HG03460 (cell line): ENCODE measurements at regions not wholly inside any gene's neighbourhood (a gene's known extent, or its start where the extent isn't known, plus 50 kb on each side); places are given as distances from the start of the nearest gene placed in this dataset.
"Not testable (repeated sequence)": the region's sequence is repeated elsewhere in the genome, so short reads cannot be mapped to it uniquely, and the experiment has no call there.

Experiments
- ATAC-seq: cut with Tn5 transposase; IDR thresholded peaks from one replicate; pipeline ENCODE4 v1.9.1; 2021; ENCODE audit not compliant: unreplicated experiment

DNA sequence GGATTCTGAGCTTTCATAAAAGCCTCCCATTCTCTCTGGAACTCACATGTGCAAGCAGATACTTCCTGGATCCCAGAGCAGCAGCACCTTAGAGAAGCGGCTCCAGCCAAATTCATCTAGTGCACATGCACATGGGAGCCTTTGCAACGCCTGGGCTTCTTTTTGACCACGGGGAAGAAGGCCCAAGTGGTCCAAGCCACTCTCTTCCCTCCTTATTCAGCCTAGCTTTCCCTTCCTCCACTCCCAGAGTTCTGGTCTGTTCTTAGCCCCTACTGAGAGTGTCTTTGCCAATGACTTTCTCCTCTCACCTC is 118.7 kb downstream of the ZNF365 start:
- ATAC-seq, result no peak

DNA sequence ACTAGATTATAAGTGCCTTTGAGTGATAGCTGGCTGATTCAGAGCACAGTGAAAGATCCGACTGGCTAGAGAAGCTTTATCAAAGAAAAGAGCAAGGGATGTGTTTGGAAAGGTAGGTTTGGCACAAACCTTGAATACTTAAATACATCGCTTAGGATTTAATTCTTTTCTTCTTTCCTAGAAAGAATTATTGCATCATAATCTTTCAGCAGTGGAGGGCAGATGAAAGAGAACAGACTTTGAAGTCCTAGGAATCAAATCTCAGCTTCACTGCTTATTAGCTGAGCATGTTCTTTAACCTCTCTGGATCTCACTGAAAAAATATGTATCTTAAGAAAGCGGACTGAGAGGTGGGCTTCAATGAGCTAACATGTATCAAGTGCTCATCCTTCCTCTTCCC is 122.8 kb downstream of the ZNF365 start:
- ATAC-seq, result no peak

DNA sequence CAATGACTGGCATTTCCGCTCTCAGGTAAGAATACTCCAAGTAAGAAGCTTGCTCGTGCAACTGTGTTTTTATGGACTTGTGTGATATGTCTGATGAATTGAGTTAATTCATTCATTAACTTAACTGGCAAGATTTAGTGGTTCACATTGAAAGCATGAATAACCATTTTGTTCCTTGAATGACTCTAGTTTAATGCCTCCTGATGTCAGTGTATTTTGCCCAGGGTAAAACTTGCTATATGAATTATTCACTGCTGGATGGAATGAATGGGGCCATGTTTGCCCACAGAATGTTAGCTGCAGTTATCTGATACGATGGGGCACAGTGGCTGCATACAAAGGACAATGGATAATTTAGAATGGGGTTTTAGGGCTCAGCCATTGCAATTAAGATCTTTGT is 124.1 kb downstream of the ZNF365 start:
- no peak for ATAC-seq

DNA sequence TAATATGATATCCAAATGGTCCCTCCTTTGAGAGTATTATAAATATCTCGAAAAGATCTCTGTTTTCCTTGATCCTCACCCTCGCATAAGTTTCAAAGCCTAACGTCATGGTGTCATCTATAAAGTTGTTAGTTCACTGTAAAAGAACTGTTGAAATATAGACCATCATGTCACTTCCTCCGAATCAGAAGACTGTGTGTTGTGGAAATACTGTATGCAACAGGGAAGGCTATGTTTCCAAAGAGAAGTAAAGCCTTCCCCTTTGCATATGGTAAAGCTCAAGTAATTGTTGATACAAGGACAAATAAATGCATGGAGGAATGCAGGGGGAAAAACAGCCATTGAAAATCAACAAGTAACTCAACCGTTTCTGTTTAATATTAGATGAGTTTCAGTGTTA is 125.9 kb downstream of the ZNF365 start:
- ATAC-seq, result not testable (repeated sequence)

DNA sequence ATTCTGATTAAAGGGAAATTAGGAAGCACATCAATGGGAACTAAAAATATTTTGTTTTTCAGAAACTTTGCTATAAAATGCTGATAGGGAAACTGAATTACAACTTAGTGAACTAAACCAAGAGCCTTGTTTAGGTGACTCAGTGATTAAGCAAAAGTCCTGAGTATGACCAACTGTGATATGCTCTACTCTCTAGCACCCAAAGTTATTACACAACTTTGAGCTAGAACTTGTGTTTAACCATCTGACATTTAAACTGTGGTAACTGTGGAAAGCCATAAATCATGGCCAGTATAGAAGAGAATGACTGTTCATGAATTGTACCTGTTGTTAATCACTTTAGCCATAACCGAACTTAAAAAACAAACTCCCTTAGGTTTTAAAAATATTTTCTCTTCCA is 127.4 kb downstream of the ZNF365 start:
- no peak for ATAC-seq

DNA sequence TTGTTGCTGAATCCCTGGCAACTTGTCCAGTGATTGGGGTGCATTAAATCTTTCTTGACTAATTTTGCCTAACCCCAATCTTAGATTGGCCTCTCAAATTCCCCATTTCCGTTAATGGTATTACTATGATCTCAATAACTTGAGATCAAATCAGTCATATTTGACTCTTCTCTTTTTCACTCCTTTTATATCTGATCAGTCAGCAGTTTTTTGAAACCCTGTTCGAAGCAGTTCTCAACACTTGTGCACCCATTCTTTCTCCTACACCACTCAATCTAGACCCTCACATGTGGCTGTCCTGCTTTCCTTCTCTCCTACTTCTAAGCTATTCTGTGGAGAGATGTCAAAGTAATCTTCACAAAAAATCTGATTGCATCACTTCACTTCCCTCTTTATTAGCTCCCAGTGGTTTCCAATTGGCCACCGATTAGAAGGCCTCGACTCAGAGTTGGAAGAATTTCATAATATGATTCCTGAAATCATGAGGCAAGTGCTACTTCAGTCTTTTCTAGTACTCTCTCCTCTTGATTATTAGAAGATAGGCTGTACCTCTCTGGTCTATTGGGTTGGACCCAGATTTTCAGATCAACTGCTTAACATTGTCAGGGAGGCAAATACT is 128.9 kb downstream of the ZNF365 start:
- ATAC-seq, result no peak

DNA sequence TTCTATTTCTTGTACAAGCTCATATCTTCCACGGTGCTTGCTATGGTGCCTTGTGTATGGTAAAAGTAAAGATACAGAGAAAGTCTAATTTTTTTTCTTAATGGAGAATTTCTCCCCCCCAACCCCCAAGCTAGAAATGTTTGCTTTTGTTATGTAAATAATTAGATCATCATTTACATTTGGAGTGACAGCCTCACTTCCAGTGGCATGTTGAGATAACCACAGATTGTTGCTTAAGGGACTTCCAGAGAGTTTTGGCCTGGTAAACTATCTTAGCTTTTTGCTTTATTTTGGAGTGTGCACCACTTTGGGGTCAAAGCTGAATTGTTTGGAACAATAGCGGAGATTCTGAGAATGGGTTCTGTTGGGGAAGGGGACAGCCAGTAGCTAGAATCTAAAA is 129.7 kb downstream of the ZNF365 start:
- ATAC-seq, result no peak

DNA sequence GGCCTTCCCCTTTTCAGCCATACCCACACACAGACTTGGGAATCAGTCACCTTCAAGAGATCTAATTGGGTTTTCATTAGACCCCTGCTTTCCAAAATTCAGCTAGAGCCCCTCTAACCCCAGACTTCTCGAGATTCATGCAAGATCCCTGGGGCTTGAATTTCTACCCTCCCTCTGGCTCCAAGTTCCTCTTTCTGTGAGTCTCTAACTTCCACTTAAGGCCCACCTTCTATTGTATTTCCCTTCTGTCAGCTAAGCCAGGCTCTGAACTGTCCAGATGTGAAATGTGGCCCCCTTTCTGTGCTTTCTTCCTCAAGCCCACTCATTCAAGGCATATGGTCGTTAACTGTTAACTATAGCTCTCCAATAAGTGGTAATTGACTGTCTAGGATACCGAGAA is 132.2 kb downstream of the ZNF365 start:
- no peak for ATAC-seq

DNA sequence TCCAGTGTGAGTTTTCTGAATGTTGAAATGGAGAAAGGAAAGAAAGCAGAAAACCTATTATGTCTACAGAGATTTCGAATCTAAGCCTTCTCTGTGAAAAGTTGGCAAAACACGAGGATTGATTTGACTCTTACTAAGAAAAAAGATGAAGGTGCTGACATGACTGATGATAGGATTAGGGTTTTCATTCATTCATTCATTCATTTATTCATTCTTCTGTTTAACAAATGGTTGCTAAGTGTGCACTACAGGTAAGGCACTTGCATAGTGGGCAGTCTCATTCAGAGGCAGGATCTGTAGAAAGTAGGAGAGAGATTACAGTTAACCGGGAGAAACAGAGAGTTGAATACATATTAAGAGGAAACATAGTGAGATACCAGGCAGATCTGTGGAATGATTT is 137.1 kb downstream of the ZNF365 start:
- peak; percentile 28 for ATAC-seq

DNA sequence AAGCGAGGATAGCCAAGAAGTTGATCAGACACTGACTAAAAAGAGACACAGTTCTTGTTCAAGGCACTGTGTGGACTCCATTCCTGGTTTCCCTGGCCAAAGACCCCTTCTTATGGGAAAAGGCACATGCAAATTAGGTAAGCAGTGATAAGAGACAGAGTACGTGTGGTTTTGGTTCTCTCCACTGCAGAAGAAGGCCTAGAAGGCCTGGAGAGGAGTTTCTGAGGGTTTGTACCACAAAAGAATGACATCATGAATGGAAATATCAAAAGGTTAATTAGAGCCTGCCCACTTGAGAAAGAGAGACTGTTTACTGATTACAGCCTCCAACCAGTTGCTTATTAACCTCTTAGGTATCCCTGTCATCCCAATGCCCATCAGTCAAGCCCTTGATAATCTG is 137.5 kb downstream of the ZNF365 start:
- peak; percentile 97 for ATAC-seq

DNA sequence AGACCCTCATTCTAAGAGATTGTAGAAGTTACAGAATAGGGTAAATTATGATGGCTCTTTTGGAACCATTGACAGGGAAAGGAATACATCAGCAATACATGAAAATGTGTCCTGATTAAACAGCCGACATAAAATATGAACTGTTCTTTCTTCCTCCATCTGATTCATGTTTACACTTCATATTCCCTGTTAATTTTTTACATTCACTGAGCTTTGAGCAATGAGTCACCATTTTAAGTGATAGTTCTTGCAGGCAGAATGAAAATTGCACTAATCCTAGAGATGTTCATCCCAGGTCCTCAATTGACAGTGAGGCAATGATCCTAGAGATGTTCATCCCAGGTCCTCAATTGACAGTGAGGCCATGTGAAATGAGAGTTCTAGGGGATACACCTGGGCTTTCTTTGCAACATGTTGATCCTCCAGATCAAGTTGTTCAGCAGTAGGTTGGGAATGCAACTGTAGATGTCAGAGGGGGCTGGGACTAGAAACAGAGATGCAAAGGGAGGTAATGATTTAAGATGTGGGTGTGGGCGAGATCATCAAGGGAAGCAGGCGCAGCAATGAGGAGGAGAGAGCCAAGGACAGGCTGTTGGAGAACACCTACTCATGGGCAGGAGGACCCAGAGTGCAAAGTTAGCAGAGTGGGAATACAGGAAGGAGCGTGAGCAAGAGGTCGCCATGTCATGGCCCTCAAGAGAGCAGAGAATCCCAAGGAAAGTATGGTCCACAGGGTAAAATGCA is 138.7 kb downstream of the ZNF365 start:
- ATAC-seq, result no peak

DNA sequence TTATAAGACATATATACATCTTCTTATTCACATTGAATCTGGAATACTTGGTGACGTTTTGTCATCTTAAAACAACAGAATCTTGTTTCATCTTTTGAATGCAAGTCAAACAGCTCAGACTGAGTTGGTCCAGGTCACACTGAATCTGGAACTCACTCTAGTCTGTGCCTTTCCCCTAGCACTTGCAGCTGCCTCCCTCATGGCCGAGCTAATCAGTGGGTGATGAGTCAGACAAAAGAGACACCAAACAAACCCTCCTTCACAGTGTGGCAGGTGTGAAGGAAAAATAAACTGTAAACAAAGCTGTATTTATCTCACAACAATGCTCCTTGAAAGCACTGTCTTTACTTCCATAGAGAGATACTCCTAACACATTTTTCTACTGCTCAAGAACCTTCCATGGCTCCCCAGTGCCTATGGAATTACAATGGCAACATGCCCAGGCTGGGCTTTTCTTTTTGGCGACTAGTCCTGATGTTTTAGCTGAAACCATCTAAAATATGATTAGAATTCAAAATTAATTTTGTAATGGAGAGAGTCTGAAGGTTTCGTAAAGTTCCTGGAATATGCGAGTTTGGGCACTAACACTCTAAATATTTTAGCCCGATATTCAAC is 140.0 kb downstream of the ZNF365 start:
- ATAC-seq, result no peak

DNA sequence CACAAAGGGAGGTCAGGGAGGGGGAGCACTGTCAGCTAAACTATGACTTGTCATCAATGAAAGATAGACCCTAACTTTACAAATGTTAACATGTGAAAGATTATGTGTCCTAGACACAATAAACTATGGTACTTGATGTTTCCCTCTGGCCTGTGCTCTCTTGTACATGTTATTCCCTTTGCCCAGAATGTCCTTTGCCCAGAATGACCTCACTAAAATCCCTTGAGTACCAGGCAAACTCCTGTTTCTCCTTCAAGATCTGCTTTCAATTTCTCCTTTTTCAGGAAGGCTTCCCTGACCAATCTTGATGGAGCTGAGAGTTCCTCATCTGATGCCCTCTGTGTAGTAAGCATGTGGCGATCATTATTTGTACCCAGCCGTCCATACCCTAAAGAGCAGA is 143.1 kb downstream of the ZNF365 start:
- no peak for ATAC-seq

DNA sequence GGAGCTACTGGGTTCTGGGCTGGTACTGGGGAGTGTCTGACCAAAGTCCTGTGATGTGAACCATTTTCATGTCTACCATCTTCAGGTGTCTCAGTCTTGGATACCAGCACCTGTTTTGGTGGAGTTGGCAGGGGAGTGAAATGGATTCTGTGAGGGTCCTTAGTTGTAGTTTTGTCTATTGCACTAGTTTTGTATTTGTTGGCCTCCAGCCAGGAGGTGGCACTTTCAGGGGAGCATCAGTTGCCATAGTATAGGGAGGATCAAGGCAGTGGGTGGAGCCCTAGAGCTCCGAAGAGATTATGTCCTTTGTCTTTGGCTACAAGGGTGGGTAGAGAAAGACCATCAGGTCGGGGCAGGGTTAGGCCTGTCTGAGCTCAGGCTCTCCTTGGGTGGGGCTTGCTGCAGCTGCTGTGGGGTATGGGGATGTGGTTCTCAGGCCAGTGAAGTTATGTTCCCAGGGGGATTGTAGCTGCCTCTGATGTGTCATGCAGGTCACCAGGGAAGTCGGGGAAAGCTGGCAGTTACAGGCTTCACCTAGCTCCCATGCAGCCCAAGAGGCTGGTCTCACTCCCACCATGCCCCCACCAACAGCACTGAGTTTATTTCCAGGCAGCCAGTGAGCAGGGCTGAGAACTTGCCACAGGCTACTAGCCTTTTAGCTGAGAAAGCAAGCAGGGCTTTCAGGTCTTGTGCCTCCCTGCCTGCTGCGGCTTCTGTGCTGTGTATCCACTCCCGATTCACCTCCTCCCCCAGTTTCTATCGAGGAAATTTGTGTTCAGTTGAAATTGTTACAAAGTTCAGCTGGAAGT is 153.1 kb downstream of the ZNF365 start:
- peak; percentile 60 for ATAC-seq

DNA sequence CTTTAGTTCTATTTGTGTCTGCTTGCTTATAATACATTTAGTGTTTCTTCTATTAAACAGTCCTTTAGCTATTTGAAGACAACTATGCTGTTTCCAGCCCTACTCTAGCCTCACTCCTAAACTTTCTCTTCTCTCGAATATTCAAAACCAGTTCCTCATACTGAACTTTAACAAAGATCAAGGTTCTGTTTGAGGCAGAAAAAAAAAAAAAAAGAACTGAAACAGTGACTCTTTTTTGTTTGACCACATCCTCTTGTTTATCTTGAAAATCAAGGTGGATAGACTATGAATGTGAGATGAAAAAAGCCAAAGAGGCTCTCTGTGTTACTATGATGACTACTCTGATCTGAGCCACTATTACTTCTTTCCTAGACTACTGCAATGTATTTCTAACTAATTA is 154.3 kb downstream of the ZNF365 start:
- peak; percentile 82 for ATAC-seq

DNA sequence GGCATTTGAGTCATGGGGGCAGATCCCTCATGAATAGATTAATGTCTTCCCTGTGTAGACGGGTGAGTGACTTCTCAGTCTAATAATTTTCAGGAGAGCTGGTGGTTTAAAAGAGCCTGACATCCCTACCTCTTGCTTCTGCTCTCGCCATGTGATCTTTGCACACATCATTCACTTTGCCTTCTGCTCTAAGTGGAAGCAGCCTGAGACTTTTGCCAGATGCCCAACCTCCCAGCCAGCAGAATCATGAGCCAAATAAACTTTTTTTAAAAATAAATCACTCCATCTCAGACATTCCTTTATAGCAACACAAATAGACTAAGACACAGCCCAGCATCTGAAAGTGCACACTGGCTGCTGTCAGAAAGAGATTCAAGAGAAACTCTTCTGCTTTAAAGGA is 155.2 kb downstream of the ZNF365 start:
- no peak for ATAC-seq

DNA sequence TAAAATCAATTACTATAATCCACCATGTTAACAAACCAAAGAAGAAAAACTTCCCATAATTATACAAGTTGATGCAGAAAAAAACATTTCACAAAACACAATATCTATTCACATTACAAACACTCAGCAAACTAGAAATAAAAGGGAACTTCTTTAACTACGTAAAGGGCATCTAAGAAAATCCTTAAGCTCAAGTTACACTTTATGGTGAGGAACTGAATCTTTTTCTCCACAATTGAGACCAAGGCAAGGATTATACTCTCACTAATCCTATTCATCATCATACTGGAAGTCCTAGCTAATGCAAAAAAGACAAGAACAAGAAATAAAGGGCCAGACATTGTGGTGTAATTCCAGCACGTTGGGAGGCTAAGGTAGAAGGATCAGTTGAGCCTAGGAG is 159.9 kb downstream of the ZNF365 start:
- no peak for ATAC-seq

DNA sequence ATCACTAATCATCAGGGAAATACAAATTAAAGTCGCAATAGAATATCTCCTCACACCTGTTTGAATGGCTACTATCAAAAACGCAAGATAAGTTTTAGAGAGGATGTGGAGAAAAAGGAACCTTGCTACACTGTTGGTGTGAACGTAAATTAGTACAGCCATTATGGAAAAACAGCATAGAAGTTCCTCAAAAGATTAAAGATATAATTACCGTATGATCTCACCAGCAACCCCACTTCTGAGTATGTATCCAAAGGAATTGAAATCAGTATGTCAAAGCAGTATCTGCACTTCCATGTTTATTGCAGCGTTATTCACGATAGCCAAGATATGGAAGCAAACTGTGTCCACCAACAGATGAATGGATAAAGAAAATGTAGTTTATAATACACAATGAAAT is 164.4 kb downstream of the ZNF365 start:
- no peak for ATAC-seq

DNA sequence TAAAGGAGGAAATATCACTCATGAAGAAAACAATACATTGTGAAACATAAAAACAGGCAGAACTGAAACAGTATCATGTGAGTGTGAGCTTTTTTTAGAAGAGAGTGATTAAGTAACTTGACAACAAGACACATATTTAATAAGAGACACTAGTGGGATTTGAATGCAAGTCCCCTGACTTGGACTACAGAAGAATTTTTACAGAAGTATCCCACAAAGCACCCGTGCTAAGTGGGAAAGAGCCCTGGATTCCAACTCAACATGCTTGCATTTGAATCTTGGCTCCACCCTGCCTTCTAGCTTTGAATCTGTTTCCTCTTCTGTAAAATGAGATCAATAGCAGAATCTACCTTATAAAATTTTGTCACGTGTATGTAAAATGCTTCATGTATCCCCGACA is 166.2 kb downstream of the ZNF365 start:
- peak; percentile 62 for ATAC-seq

DNA sequence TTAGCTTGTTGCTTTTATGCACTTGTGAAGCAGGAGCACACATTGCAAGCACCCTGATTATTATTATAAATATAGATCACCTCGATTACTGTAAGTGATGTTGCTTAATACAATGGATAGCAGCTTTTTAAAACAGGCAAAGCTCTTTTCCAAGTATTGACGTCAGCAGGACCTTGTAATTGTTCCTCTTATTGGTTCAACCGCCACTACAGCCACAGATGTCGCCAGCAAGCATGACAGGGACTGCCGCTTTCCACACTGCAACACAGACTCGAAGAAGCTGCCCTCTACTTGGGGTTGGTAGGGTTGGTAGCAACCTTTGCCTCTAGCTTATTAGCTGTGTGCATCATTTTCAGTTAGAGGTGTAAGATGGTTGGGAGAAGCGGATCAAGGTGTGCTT is 167.6 kb downstream of the ZNF365 start:
- ATAC-seq, result no peak

DNA sequence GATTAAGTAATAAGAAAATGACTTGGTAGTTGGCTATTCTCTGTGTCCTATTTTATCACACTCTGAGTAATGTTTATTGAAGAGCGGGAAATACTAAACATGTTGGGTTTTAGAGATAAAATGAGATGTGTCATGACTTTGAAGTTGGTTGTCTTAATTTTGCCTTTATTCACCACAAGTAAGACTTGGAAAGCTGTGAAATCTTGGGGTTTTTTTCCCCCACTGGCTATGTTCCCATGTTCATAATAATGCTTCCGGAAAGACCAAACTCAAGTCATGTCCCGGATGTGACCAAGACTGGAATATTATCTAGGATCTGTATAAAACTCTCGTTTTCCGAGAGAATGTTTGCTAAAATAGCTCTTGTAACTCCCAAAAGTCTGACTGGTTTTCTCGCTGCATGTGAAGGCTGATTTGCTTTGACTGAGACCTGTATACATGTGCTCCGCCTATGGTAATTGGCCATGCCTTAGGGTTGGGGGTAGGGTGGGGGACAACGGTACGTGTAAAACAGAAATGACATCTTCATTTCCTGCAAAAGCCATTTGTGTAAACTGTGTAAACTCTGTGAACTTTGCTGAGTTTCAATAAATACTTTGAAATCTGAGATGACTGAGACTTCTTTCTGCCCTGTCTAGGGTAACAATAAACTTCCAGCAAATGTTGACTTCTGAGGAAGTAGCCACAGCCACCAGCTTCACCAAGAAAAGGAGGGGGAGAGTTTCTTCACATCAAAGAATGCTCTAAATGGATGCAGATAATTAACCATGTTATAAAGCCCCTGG is 169.6 kb downstream of the ZNF365 start:
- ATAC-seq, result no peak
